ENCODE measurements at regions not wholly inside any gene's neighbourhood (a gene's known extent, or its start where the extent isn't known, plus 50 kb on each side); places are given as distances from the start of the nearest gene placed in this dataset.

- CTCF ChIA-PET = interaction anchor here (0.6 to 1.1 kb wide), 2 partner anchors 41 to 614 kb away, joined by 3 to 4 read pairs; no protein-coding TSS in a partner anchor
- H3K9me3 Mint-ChIP-seq (ENCODE audit: unreplicated experiment) = no peaks in the 10 kb centered on the region
- BruUV-seq (replicated peaks) = no TSS peak
- no peaks in the 10 kb centered on the region for H3K27me3 Mint-ChIP-seq (ENCODE audit: insufficient read depth, unreplicated experiment)
- peaks cover 13% of the 10 kb centered on the region for H3K4me1 Mint-ChIP-seq (ENCODE audit: insufficient read depth, unreplicated experiment)
- POLR2A ChIA-PET = interaction anchor here (0.7 to 2.1 kb wide), 8 partner anchors 10 to 382 kb away, joined by 3 to 12 read pairs (median 4); no protein-coding TSS in a partner anchor
- TF ChIP-seq CTCF (IDR thresholded peaks at IDR 0.05; ENCODE audit: unreplicated experiment) = no peak
- DNase-seq (ENCODE audit: unreplicated experiment) = peak; percentile 66
- no peak overlapping the region for H3K4me3 Mint-ChIP-seq (ENCODE audit: unreplicated experiment)
- H3K27ac Mint-ChIP-seq (ENCODE audit: low read depth, unreplicated experiment) = peak overlapping the region; percentile 81
- no peaks in the 10 kb centered on the region for H3K36me3 Mint-ChIP-seq (ENCODE audit: insufficient read depth, unreplicated experiment)
- intact Hi-C loops (cut with micrococcal nuclease) = no loop called here
Measured at GRCh38 chr9:108093773-108094675, 604.5 kb upstream of the KLF4 start.

- POLR2A ChIA-PET = no interaction called here
- Mint-ChIP-seq H3K27me3 (ENCODE audit: insufficient read depth, unreplicated experiment) (no peaks in the 10 kb centered on the region), H3K9me3 (ENCODE audit: unreplicated experiment) (no peaks in the 10 kb centered on the region), H3K4me3 (ENCODE audit: unreplicated experiment) (no peak overlapping the region), H3K36me3 (ENCODE audit: insufficient read depth, unreplicated experiment) (no peaks in the 10 kb centered on the region), H3K27ac (ENCODE audit: low read depth, unreplicated experiment) (no peak overlapping the region), H3K4me1 (ENCODE audit: insufficient read depth, unreplicated experiment) (peaks cover 11% of the 10 kb centered on the region)
- DNase-seq (ENCODE audit: unreplicated experiment) = no peak
- BruUV-seq (replicated peaks) = no TSS peak
- CTCF ChIA-PET = interaction anchor here (0.6 kb wide), 1 partner anchor 30 kb away, joined by 4 read pairs; no protein-coding TSS in a partner anchor
- intact Hi-C loops (cut with micrococcal nuclease) = no loop called here
- TF ChIP-seq CTCF (IDR thresholded peaks at IDR 0.05; ENCODE audit: unreplicated experiment) = no peak
Measured at GRCh38 chr9:108088916-108089315, 599.3 kb upstream of the KLF4 start.

- Mint-ChIP-seq H3K27me3 (ENCODE audit: insufficient read depth, unreplicated experiment) (no peaks in the 10 kb centered on the region), H3K4me3 (ENCODE audit: unreplicated experiment) (no peak overlapping the region), H3K36me3 (ENCODE audit: insufficient read depth, unreplicated experiment) (no peaks in the 10 kb centered on the region), H3K27ac (ENCODE audit: low read depth, unreplicated experiment) (no peak overlapping the region), H3K4me1 (ENCODE audit: insufficient read depth, unreplicated experiment) (peaks cover 6% of the 10 kb centered on the region), H3K9me3 (ENCODE audit: unreplicated experiment) (no peaks in the 10 kb centered on the region)
- ChIA-PET CTCF (interaction anchor here (0.6 kb wide), 1 partner anchor 320 kb away, joined by 3 read pairs; no protein-coding TSS in a partner anchor), POLR2A (no interaction called here)
- intact Hi-C loops (cut with micrococcal nuclease) = no loop called here
- no TSS peak for BruUV-seq (replicated peaks)
- no peak for TF ChIP-seq CTCF (IDR thresholded peaks at IDR 0.05; ENCODE audit: unreplicated experiment)
- peak; percentile 55 for DNase-seq (ENCODE audit: unreplicated experiment)
Measured at GRCh38 chr9:108087781-108088180, 598.2 kb upstream of the KLF4 start.

- TF ChIP-seq CTCF (IDR thresholded peaks at IDR 0.05; ENCODE audit: unreplicated experiment) = no peak
- CTCF ChIA-PET = no interaction called here
- H3K4me1 Mint-ChIP-seq (ENCODE audit: insufficient read depth, unreplicated experiment) = peaks cover 6% of the 10 kb centered on the region
- no peaks in the 10 kb centered on the region for H3K36me3 Mint-ChIP-seq (ENCODE audit: insufficient read depth, unreplicated experiment)
- DNase-seq (ENCODE audit: unreplicated experiment) = no peak
- BruUV-seq (replicated peaks) = no TSS peak
- POLR2A ChIA-PET = interaction anchor here (0.7 kb wide), 1 partner anchor 617 kb away, joined by 4 read pairs; no protein-coding TSS in a partner anchor
- no peak overlapping the region for H3K4me3 Mint-ChIP-seq (ENCODE audit: unreplicated experiment)
- no peak overlapping the region for H3K27ac Mint-ChIP-seq (ENCODE audit: low read depth, unreplicated experiment)
- no peaks in the 10 kb centered on the region for H3K27me3 Mint-ChIP-seq (ENCODE audit: insufficient read depth, unreplicated experiment)
- H3K9me3 Mint-ChIP-seq (ENCODE audit: unreplicated experiment) = no peaks in the 10 kb centered on the region
- intact Hi-C loops (cut with micrococcal nuclease) = no loop called here
Measured at GRCh38 chr9:108086624-108087023, 597.1 kb upstream of the KLF4 start.
